Endothelial cell of umbilical vein (primary cell): ENCODE measurements at regions not wholly inside any gene's neighbourhood (a gene's known extent, or its start where the extent isn't known, plus 50 kb on each side); places are given as distances from the start of the nearest gene placed in this dataset.

Experiments used
- BruUV-seq: library from RNA; stranded (reverse); fragments of 400-500 nt; replicated peaks from 2 replicates; lab custom pipeline; 2021; lab: Mats Ljungman, UMichigan
- CTCF ChIA-PET: fragments of 300-600, 350-600 bp; sonication (Branson Sonifier 250); formaldehyde crosslinking; loops from one replicate; lab custom pipeline; 2021; ENCODE audit warnings: antibody characterized with exemption, inconsistent platforms; lab: Charles Lee
- POLR2A ChIA-PET: fragments of 300-600, 350-600 bp; sonication (Branson Sonifier 250); formaldehyde crosslinking; loops from one replicate; lab custom pipeline; 2021; ENCODE audit warnings: antibody characterized with exemption, inconsistent platforms; lab: Charles Lee
- DNase-seq: peaks from one replicate; pipeline ENCODE4 v3.0.0-alpha.2; 2011; ENCODE audit warnings: low read depth, low spot score
- FAIRE-seq: peaks from 2 replicates; lab custom pipeline; 2011; peaks lifted over from hg19 to GRCh38; lab: Jason Lieb, UNC
- H2AFZ ChIP-seq: 2 replicates; pipeline ENCODE4 v1.6.0; 2012; ENCODE audit warnings: low read depth, low read length, control low read depth, inconsistent platforms
- H3K27ac ChIP-seq: 2 replicates; pipeline ENCODE4 v1.5.1; 2011; ENCODE audit warnings: low read depth, mild to moderate bottlenecking, control low read depth, low read length, moderate library complexity; ENCODE audit not compliant: insufficient read depth
- H3K27me3 ChIP-seq, 2 experiments: 2 replicates each; pipeline versions ENCODE4 v1.6.0 to v1.6.1; 2011; ENCODE audit warnings: low read length in 2 of 2, mixed read lengths in 1 of 2; ENCODE audit not compliant: control insufficient read depth in 2 of 2, insufficient read depth in 2 of 2
- H3K36me3 ChIP-seq, 2 experiments: 2 replicates in 1 of 2; 3 replicates in 1 of 2; pipeline ENCODE4 v1.5.1; 2011; ENCODE audit warnings: low read length in 2 of 2, mild to moderate bottlenecking in 1 of 2, moderate library complexity in 1 of 2; ENCODE audit not compliant: control insufficient read depth in 2 of 2, insufficient read depth in 2 of 2; ENCODE audit errors: extremely low read depth in 1 of 2
- H3K4me1 ChIP-seq: 3 replicates; pipeline ENCODE4 v1.5.1; 2011; ENCODE audit warnings: mild to moderate bottlenecking, low read length; ENCODE audit not compliant: control insufficient read depth, insufficient read depth; ENCODE audit errors: extremely low read depth
- H3K4me2 ChIP-seq: 2 replicates; pipeline ENCODE4 v1.6.1; 2011; ENCODE audit warnings: low read length, control low read depth, mixed read lengths; ENCODE audit not compliant: insufficient read depth
- H3K4me3 ChIP-seq, 3 experiments: fragments of 200-600 bp in 1 of 3; sonication (generic), shearing (Covaris generic) in 1 of 3; replicated peaks in 1 of 3; 2 replicates each; pipeline ENCODE4 v1.5.1; 2011 to 2016; ENCODE audit warnings: control low read depth in 3 of 3, low read length in 3 of 3, mild to moderate bottlenecking in 2 of 3, inconsistent platforms in 1 of 3, low read depth in 1 of 3, moderate library complexity in 1 of 3; ENCODE audit not compliant: insufficient read depth in 1 of 3
- H3K79me2 ChIP-seq: 2 replicates; pipeline ENCODE4 v1.6.0; 2012; ENCODE audit warnings: low read length, inconsistent platforms; ENCODE audit not compliant: control insufficient read depth, insufficient read depth
- H3K9ac ChIP-seq: replicated peaks from 2 replicates; pipeline ENCODE3; 2011; ENCODE audit warnings: low read length, control low read depth; ENCODE audit not compliant: insufficient read depth; ENCODE audit errors: extremely low read depth
- H3K9me1 ChIP-seq: replicated peaks from 3 replicates; pipeline ENCODE4 v1.6.0; 2011; ENCODE audit warnings: mild to moderate bottlenecking, low read length; ENCODE audit not compliant: control insufficient read depth, insufficient read depth; ENCODE audit errors: extremely low read depth
- H3K9me3 ChIP-seq: replicated peaks from 2 replicates; pipeline ENCODE4 v1.5.1; 2012; ENCODE audit warnings: low read length, inconsistent platforms; ENCODE audit not compliant: control insufficient read depth, insufficient read depth
- H4K20me1 ChIP-seq: replicated peaks from 2 replicates; pipeline ENCODE3; 2011; ENCODE audit warnings: mild to moderate bottlenecking, low read length; ENCODE audit not compliant: control insufficient read depth, insufficient read depth; ENCODE audit errors: extremely low read depth
- CTCF ChIP-seq, 2 donors: IDR thresholded peaks; 1 replicate in 1 of 2; 2 replicates in 1 of 2; pipeline ENCODE4 v1.5.1; 2011; ENCODE audit warnings: low read length in 2 of 2, mild to moderate bottlenecking in 2 of 2, moderate library complexity in 2 of 2, control low read depth in 1 of 2, inconsistent platforms in 1 of 2, low read depth in 1 of 2; ENCODE audit not compliant: insufficient read depth in 1 of 2; ENCODE audit errors: extremely low read depth in 1 of 2
- EZH2 ChIP-seq: IDR thresholded peaks from 2 replicates; pipeline ENCODE4 v1.6.1; 2012; ENCODE audit warnings: borderline replicate concordance, low read depth, mild to moderate bottlenecking, moderate library complexity, low read length, inconsistent platforms; ENCODE audit not compliant: severe bottlenecking
- FOS ChIP-seq: IDR thresholded peaks from 2 replicates; pipeline ENCODE4 v1.6.1; 2011; ENCODE audit warnings: mild to moderate bottlenecking, low read length, moderate library complexity, borderline replicate concordance; ENCODE audit not compliant: insufficient read depth
- GATA2 ChIP-seq: IDR thresholded peaks from 2 replicates; pipeline ENCODE4 v1.7.0; 2011; ENCODE audit warnings: low read depth, mild to moderate bottlenecking, moderate library complexity, mixed read lengths, low read length; ENCODE audit not compliant: insufficient read length, insufficient read depth
- JUN ChIP-seq: IDR thresholded peaks from 2 replicates; pipeline ENCODE4 v1.6.1; 2011; ENCODE audit warnings: borderline replicate concordance, low read depth; ENCODE audit not compliant: insufficient read length, insufficient read depth
- MAX ChIP-seq: IDR thresholded peaks from 2 replicates; pipeline ENCODE4 v1.6.1; 2011; ENCODE audit not compliant: insufficient read depth, insufficient read length
- MYC ChIP-seq: IDR thresholded peaks from one replicate; pipeline ENCODE4 v1.6.1; 2011; ENCODE audit warnings: mild to moderate bottlenecking, low read depth, low read length
- POLR2A ChIP-seq: IDR thresholded peaks from 2 replicates; pipeline ENCODE4 v1.6.1; 2012; ENCODE audit warnings: low read depth, mild to moderate bottlenecking, control low read depth, low read length
- POLR2AphosphoS5 ChIP-seq: IDR thresholded peaks from 2 replicates; pipeline ENCODE4 v1.6.1; 2012; ENCODE audit warnings: low read depth, mild to moderate bottlenecking, control low read depth, low read length, moderate library complexity; ENCODE audit not compliant: insufficient read depth
- dilution Hi-C: fragments of 300-500 bp; cut with MboI; formaldehyde crosslinking; loops from one replicate; pipeline ENCODE4 v1.15.0; 2019; ENCODE audit warnings: low sequenced_read_pairs; ENCODE audit not compliant: extremely low pct_ligation_motif_present
- intact Hi-C: fragments of 100-400 bp; cut with micrococcal nuclease; formaldehyde crosslinking; loops from one replicate; pipeline ENCODE4 v1.10.0; 2022

- no peaks in the 10 kb centered on the region for H3K36me3 ChIP-seq
- FAIRE-seq (no peak), DNase-seq (no peak)
- H4K20me1 ChIP-seq, result no peaks in the 10 kb centered on the region
- no peaks in the 10 kb centered on the region for H3K9me3 ChIP-seq
- H3K9me1 ChIP-seq, result no peaks in the 10 kb centered on the region
- H3K27ac ChIP-seq, result no peak overlapping the region
- ChIA-PET POLR2A (no interaction called here), CTCF (no interaction called here)
- no TSS peak for BruUV-seq
- H3K4me3 ChIP-seq, result no peak overlapping the region
- intact Hi-C loops (no loop called here), dilution Hi-C loops (no loop called here)
- TF ChIP-seq MAX (no peak), FOS (no peak), GATA2 (no peak), EZH2 (no peak), JUN (no peak), MYC (no peak), POLR2AphosphoS5 (no peak), CTCF (IDR thresholded peaks at IDR 0.05; ENCODE audit: extremely low read depth in 1 of 2, insufficient read depth in 1 of 2, low read depth in 1 of 2, low read length in 2 of 2) (no peak), POLR2A (no peak)
- no peak overlapping the region for H3K4me2 ChIP-seq
- H3K27me3 ChIP-seq, result no peaks in the 10 kb centered on the region
- no peaks in the 10 kb centered on the region for H3K4me1 ChIP-seq
- H3K9ac ChIP-seq, result no peak overlapping the region
- H2AFZ ChIP-seq, result no peak overlapping the region
- H3K79me2 ChIP-seq, result no peaks in the 10 kb centered on the region
Measured at GRCh38 chr18:66769375-66769774, 165.5 kb upstream of the CDH19 start.
